Activated naive CD8-positive, alpha-beta T cell treated with anti-CD3 and anti-CD28 coated beads, Interleukin-2, amount 50 U/mL, for 16 hours (primary cell): ENCODE measurements at regions not wholly inside any gene's neighbourhood (a gene's known extent, or its start where the extent isn't known, plus 50 kb on each side); places are given as distances from the start of the nearest gene placed in this dataset.
"Not testable (repeated sequence)": the region's sequence is repeated elsewhere in the genome, so short reads cannot be mapped to it uniquely, and the experiment has no call there.

Source experiments
- DNase-seq: peaks from one replicate; pipeline ENCODE4 v3.0.0-alpha.2; 2020; ENCODE audit warnings: low read depth, low spot score

- DNase-seq: no peak
Measured at GRCh38 chr5:125245216-125245615, 498.8 kb upstream of the ZNF608 start.

GRCh38 chr5:125249400-125249799 lies 503.0 kb upstream of the ZNF608 start:
- no peak for DNase-seq

GRCh38 chr5:125251703-125252102 lies 505.3 kb upstream of the ZNF608 start:
- DNase-seq: no peak

- not testable (repeated sequence) for DNase-seq
Measured at GRCh38 chr5:125253634-125254033, 507.2 kb upstream of the ZNF608 start.

- DNase-seq: no peak
Measured at GRCh38 chr5:125254267-125254666, 507.8 kb upstream of the ZNF608 start.

GRCh38 chr5:125256296-125256695 lies 509.9 kb upstream of the ZNF608 start:
- no peak for DNase-seq

GRCh38 chr5:125257057-125257972 lies 510.9 kb upstream of the ZNF608 start:
- no peak for DNase-seq

- no peak for DNase-seq
Measured at GRCh38 chr5:125257997-125258396, 511.6 kb upstream of the ZNF608 start.

- DNase-seq: no peak
Measured at GRCh38 chr5:125258615-125259014, 512.2 kb upstream of the ZNF608 start.

- no peak for DNase-seq
Measured at GRCh38 chr5:125261505-125262250, 515.2 kb upstream of the ZNF608 start.

- no peak for DNase-seq
Measured at GRCh38 chr5:125262782-125263181, 516.3 kb upstream of the ZNF608 start.

GRCh38 chr5:125263356-125263755 lies 516.9 kb upstream of the ZNF608 start:
- DNase-seq: no peak

- DNase-seq: no peak
Measured at GRCh38 chr5:125266106-125266505, 519.7 kb upstream of the ZNF608 start.

GRCh38 chr5:125267636-125268248 lies 521.3 kb upstream of the ZNF608 start:
- no peak for DNase-seq

GRCh38 chr5:125269926-125270325 lies 523.5 kb upstream of the ZNF608 start:
- DNase-seq: no peak

GRCh38 chr5:125272357-125272756 lies 525.9 kb upstream of the ZNF608 start:
- DNase-seq: no peak

- DNase-seq: no peak
Measured at GRCh38 chr5:125274211-125274610, 527.8 kb upstream of the ZNF608 start.

- no peak for DNase-seq
Measured at GRCh38 chr5:125274938-125275724, 528.7 kb upstream of the ZNF608 start.

GRCh38 chr5:125275725-125276090 lies 529.3 kb upstream of the ZNF608 start:
- DNase-seq: no peak

- DNase-seq: no peak
Measured at GRCh38 chr5:125276096-125276495, 529.7 kb upstream of the ZNF608 start.

- no peak for DNase-seq
Measured at GRCh38 chr5:125277494-125278154, 531.2 kb upstream of the ZNF608 start.
